Endodermal cell (in vitro differentiated cells): ENCODE measurements at regions not wholly inside any gene's neighbourhood (a gene's known extent, or its start where the extent isn't known, plus 50 kb on each side); places are given as distances from the start of the nearest gene placed in this dataset.

Experiments
- DNase-seq: peaks from one replicate; pipeline ENCODE4 v3.0.0-alpha.2; 2017
- H3K27ac ChIP-seq: 2 replicates; pipeline ENCODE4 v1.5.1; 2013; ENCODE audit warnings: mild to moderate bottlenecking, low read depth, low read length, moderate library complexity
- H3K27me3 ChIP-seq: 2 replicates; pipeline ENCODE4 v1.6.1; 2013; ENCODE audit warnings: mild to moderate bottlenecking, low read length, moderate library complexity; ENCODE audit not compliant: insufficient read depth, control insufficient read depth, poor library complexity, severe bottlenecking
- H3K36me3 ChIP-seq: 2 replicates; pipeline ENCODE4 v1.7.0; 2013; ENCODE audit warnings: mild to moderate bottlenecking, low read length, moderate library complexity; ENCODE audit not compliant: control insufficient read depth, insufficient read depth
- H3K4me1 ChIP-seq: one replicate; pipeline ENCODE4 v1.7.0; 2013; ENCODE audit warnings: low read length; ENCODE audit not compliant: control insufficient read depth, insufficient read depth
- H3K4me3 ChIP-seq: 2 replicates; pipeline ENCODE4 v1.5.1; 2013; ENCODE audit warnings: mild to moderate bottlenecking, low read length, moderate library complexity
- H3K9ac ChIP-seq: 2 replicates; pipeline ENCODE4 v1.6.1; 2013; ENCODE audit warnings: mild to moderate bottlenecking, low read length, moderate library complexity; ENCODE audit not compliant: poor library complexity, severe bottlenecking; ENCODE audit errors: extremely low read depth
- H3K9me3 ChIP-seq: 2 replicates; pipeline ENCODE4 v1.6.1; 2013; ENCODE audit warnings: mild to moderate bottlenecking, low read length, moderate library complexity; ENCODE audit not compliant: control insufficient read depth
- H3K27ac Mint-ChIP-seq: 2 replicates; pipeline ENCODE4 v1.8.0; 2020; ENCODE audit warnings: mixed read lengths
- H3K27me3 Mint-ChIP-seq: 2 replicates; pipeline ENCODE4 v1.8.0; 2021; ENCODE audit warnings: mild to moderate bottlenecking, mixed read lengths; ENCODE audit not compliant: insufficient read depth
- H3K36me3 Mint-ChIP-seq: 2 replicates; pipeline ENCODE4 v1.8.0; 2020; ENCODE audit warnings: low read depth, mixed read lengths
- H3K4me1 Mint-ChIP-seq: 2 replicates; pipeline ENCODE4 v1.8.0; 2020; ENCODE audit warnings: mixed read lengths
- H3K4me3 Mint-ChIP-seq: 2 replicates; pipeline ENCODE4 v1.8.0; 2020; ENCODE audit warnings: mild to moderate bottlenecking, moderate library complexity, mixed read lengths
- H3K9me3 Mint-ChIP-seq: 2 replicates; pipeline ENCODE4 v1.8.0; 2020; ENCODE audit warnings: mild to moderate bottlenecking, mixed read lengths
- WGBS, 2 experiments: methylation state at CpG; one replicate each; pipeline versions ENCODE4 v1.1.5 to v1.1.7; 2013; ENCODE audit warnings: missing lambda C conversion rate in 2 of 2, mixed read lengths in 1 of 2; ENCODE audit not compliant: insufficient coverage in 1 of 2, insufficient read length in 1 of 2; 5-methylcytosine and 5-hydroxymethylcytosine counted together
- TF ChIP-seq, protein P1 (sequence below): fragments of 200-600 bp; sonication (generic); conservative IDR thresholded peaks from 2 replicates; pipeline ENCODE4 v1.5.0; 2021; ENCODE audit warnings: antibody characterized with exemption, mild to moderate bottlenecking

DNA sequence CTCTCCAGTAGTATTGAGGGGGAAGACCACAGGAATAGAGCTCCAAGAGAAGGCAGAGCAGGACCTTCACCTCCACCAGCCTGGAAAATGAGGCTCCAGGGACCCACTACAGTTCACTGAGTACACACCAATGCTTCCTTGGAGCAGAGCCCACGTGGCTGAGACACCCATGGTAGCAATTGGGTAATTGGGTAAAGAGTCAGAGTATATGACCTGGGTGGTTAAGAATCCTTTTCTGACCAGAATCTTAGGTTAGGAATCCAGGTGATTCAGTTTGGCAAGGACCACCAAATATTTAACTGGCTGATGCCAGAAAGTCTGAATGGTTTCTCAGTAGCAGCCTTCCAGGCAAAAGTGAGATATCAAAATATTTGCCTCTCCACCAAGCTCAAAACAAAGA is 107.7 kb downstream of the MDH1 start:
- no peak for DNase-seq
- Mint-ChIP-seq H3K4me3 (no peak overlapping the region), H3K9me3 (peaks cover under 1% of the 10 kb centered on the region), H3K4me1 (peaks cover 2% of the 10 kb centered on the region), H3K36me3 (no peaks in the 10 kb centered on the region), H3K27ac (no peak overlapping the region), H3K27me3 (no peaks in the 10 kb centered on the region)
- peaks cover 3% of the 10 kb centered on the region for H3K4me1 ChIP-seq
- H3K27ac ChIP-seq = no peak overlapping the region
- 86% methylated on average over 1 of the region's 1 CpG; no CpG with 5 or more reads in 1 of the 2 experiments for WGBS, 2 experiments
- H3K9ac ChIP-seq = no peak overlapping the region
- H3K9me3 ChIP-seq = no peaks in the 10 kb centered on the region
- H3K4me3 ChIP-seq = no peak overlapping the region
- no peaks in the 10 kb centered on the region for H3K27me3 ChIP-seq
- TF ChIP-seq, protein P1, sequence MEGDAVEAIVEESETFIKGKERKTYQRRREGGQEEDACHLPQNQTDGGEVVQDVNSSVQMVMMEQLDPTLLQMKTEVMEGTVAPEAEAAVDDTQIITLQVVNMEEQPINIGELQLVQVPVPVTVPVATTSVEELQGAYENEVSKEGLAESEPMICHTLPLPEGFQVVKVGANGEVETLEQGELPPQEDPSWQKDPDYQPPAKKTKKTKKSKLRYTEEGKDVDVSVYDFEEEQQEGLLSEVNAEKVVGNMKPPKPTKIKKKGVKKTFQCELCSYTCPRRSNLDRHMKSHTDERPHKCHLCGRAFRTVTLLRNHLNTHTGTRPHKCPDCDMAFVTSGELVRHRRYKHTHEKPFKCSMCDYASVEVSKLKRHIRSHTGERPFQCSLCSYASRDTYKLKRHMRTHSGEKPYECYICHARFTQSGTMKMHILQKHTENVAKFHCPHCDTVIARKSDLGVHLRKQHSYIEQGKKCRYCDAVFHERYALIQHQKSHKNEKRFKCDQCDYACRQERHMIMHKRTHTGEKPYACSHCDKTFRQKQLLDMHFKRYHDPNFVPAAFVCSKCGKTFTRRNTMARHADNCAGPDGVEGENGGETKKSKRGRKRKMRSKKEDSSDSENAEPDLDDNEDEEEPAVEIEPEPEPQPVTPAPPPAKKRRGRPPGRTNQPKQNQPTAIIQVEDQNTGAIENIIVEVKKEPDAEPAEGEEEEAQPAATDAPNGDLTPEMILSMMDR = no peak
- H3K36me3 ChIP-seq = no peaks in the 10 kb centered on the region

DNA sequence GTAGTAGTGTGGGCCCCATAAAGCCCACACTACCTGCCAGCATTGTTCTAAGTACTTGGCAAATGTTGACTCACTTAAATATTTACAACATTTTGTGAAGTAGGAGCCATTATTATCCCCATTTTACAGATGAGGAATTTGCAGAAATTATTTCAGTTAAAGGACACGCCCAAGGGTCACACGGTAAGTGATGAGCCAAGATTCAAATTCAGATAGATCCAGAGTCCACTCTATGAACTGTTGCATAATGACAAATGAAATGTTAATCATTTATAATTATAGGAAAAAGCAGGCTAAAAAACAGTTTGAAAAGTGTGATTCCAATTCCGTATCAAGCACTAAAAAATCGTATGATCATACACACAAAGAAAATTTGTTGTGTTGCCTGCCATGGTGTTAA is 108.4 kb downstream of the MDH1 start:
- Histone ChIP-seq H3K4me1 (peaks cover 3% of the 10 kb centered on the region), H3K36me3 (no peaks in the 10 kb centered on the region), H3K9ac (no peak overlapping the region), H3K9me3 (no peaks in the 10 kb centered on the region), H3K27me3 (no peaks in the 10 kb centered on the region), H3K27ac (no peak overlapping the region), H3K4me3 (no peak overlapping the region)
- no peak for DNase-seq
- Mint-ChIP-seq H3K4me3 (no peak overlapping the region), H3K27me3 (no peaks in the 10 kb centered on the region), H3K9me3 (peaks cover 3% of the 10 kb centered on the region), H3K27ac (no peak overlapping the region), H3K4me1 (peaks cover 2% of the 10 kb centered on the region), H3K36me3 (no peaks in the 10 kb centered on the region)
- TF ChIP-seq, protein P1 = no peak
- 96% methylated on average over 4 of the region's 4 CpGs; no CpG with 5 or more reads in 1 of the 2 experiments for WGBS, 2 experiments

DNA sequence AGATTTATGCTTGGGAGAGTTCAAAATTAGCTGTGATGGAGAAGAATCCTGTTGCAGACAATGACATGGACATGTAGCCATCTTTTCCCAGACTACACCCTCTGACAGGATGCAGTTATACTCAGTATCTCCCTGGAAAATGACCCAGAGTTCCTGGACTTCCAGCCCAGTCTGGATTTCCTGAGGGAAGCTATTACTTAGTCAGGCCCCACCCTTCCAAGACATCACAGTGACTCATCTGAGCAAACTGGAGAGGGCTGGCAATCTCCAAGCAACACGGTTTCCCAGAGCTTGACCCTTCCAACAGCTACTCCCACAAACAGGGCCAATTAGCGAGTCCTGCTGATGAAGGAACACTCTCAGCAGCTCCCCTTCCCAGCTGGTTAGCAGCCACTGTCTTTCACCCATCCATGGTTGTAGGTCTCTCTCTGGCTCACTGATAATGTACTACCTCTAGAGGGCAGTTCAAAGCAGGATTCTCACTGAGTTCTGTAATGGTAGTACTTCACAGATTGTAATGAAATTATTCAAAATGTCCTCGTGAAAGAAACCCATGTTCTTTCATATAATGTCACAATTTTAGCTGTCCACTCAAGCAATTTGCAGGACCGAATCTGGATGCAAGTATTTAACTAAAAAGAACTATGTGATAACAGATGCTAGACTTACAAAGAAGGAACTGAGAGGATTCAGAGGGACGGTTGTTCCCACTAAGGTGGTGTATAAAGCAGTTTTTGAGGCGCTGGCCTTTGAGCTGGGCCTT is 110.2 kb downstream of the MDH1 start:
- no peak overlapping the region for H3K4me3 Mint-ChIP-seq
- H3K27me3 Mint-ChIP-seq = no peaks in the 10 kb centered on the region
- Histone ChIP-seq H3K4me1 (peaks cover 3% of the 10 kb centered on the region), H3K9ac (no peak overlapping the region), H3K27me3 (no peaks in the 10 kb centered on the region), H3K9me3 (no peaks in the 10 kb centered on the region), H3K36me3 (no peaks in the 10 kb centered on the region), H3K27ac (no peak overlapping the region), H3K4me3 (no peak overlapping the region)
- H3K36me3 Mint-ChIP-seq = no peaks in the 10 kb centered on the region
- DNase-seq = peak; percentile 88
- no peak overlapping the region for H3K27ac Mint-ChIP-seq
- WGBS, 2 experiments = 46 to 48% methylated on average over 5 to 6 of the region's 6 CpGs
- TF ChIP-seq, protein P1 = peak; percentile 81
- no peaks in the 10 kb centered on the region for H3K4me1 Mint-ChIP-seq
- peaks cover 8% of the 10 kb centered on the region for H3K9me3 Mint-ChIP-seq
